ENCODE measurements at regions not wholly inside any gene's neighbourhood (a gene's known extent, or its start where the extent isn't known, plus 50 kb on each side); places are given as distances from the start of the nearest gene placed in this dataset.

- TF ChIP-seq JUND (IDR thresholded peaks at IDR 0.05), result no peak
- no peak for TF ChIP-seq GABPA (IDR thresholded peaks at IDR 0.05 in 1 of 2, conservative IDR thresholded peaks at IDR 0.05 in 1 of 2)
- TF ChIP-seq REST (IDR thresholded peaks at IDR 0.05), result no peak
- TF ChIP-seq ATF3 (IDR thresholded peaks at IDR 0.05), result no peak
- TF ChIP-seq CTCF (IDR thresholded peaks at IDR 0.05; ENCODE audit: low read depth, low read length, missing input control), result no peak
- TF ChIP-seq MAX (IDR thresholded peaks at IDR 0.05), result no peak
- no peak for TF ChIP-seq SP1 (IDR thresholded peaks at IDR 0.05)
- TF ChIP-seq YY1 (IDR thresholded peaks at IDR 0.05), result no peak
- TF ChIP-seq RXRA (IDR thresholded peaks at IDR 0.05), result no peak
- no peak for TF ChIP-seq TAF1 (conservative IDR thresholded peaks at IDR 0.05)
- TF ChIP-seq ZBTB33 (IDR thresholded peaks at IDR 0.05), result no peak
- TF ChIP-seq RAD21 (IDR thresholded peaks at IDR 0.05), result no peak
These were observed 257.6 kb upstream of the DOK6 start for GRCh38 chr18:69143084-69143483.
